Spleen (tissue), 11 donors: ENCODE measurements at regions not wholly inside any gene's neighbourhood (a gene's known extent, or its start where the extent isn't known, plus 50 kb on each side); places are given as distances from the start of the nearest gene placed in this dataset.

Experiments used
- DNase-seq: peaks from one replicate; pipeline ENCODE4 v3.0.0-alpha.2; 2020
- H3K27ac ChIP-seq, 8 donors: fragments of 200-600 bp; sonication (generic) in 7 of 8; 1 replicate in 4 of 8; 2 replicates in 4 of 8; pipeline versions ENCODE4 v1.5.0 to v1.8.0; 2016 to 2021; ENCODE audit warnings: inconsistent platforms in 4 of 8, mild to moderate bottlenecking in 4 of 8, moderate library complexity in 1 of 8
- H3K27me3 ChIP-seq, 7 donors: fragments of 200-600 bp; sonication (generic) in 6 of 7; replicated peaks in 1 of 7; 1 replicate in 4 of 7; 2 replicates in 3 of 7; pipeline versions ENCODE4 v1.5.0 to v1.8.0; 2016 to 2021; ENCODE audit warnings: inconsistent platforms in 3 of 7, mild to moderate bottlenecking in 1 of 7
- H3K36me3 ChIP-seq, 6 donors: fragments of 200-600 bp; sonication (generic) in 5 of 6; 1 replicate in 4 of 6; 2 replicates in 2 of 6; pipeline versions ENCODE4 v1.5.0 to v1.8.0; 2016 to 2021; ENCODE audit warnings: inconsistent platforms in 2 of 6
- H3K4me1 ChIP-seq, 6 donors: fragments of 200-600 bp; sonication (generic) in 5 of 6; 1 replicate in 3 of 6; 2 replicates in 3 of 6; pipeline versions ENCODE4 v1.5.0 to v1.8.0; 2016 to 2021; ENCODE audit warnings: inconsistent platforms in 3 of 6
- H3K4me3 ChIP-seq, 8 donors: fragments of 200-600 bp; sonication (generic) in 7 of 8; 1 replicate in 4 of 8; 2 replicates in 4 of 8; pipeline versions ENCODE4 v1.5.0 to v1.8.0; 2016 to 2021; ENCODE audit warnings: inconsistent platforms in 4 of 8, mild to moderate bottlenecking in 4 of 8, moderate library complexity in 2 of 8
- H3K9me3 ChIP-seq, 8 donors: fragments of 200-600 bp; sonication (generic) in 7 of 8; 1 replicate in 4 of 8; 2 replicates in 4 of 8; pipeline versions ENCODE4 v1.5.0 to v1.8.0; 2016 to 2021; ENCODE audit warnings: inconsistent platforms in 4 of 8
- POLR2A ChIP-seq, 3 donors: fragments of 450-650 bp; IDR thresholded peaks; one replicate each; pipeline ENCODE4 v1.5.1; 2017; ENCODE audit warnings: antibody characterized with exemption in 3 of 3, mild to moderate bottlenecking in 1 of 3
- POLR2AphosphoS5 ChIP-seq, 3 donors: sonication (generic); formaldehyde crosslinking; IDR thresholded peaks; one replicate each; pipeline ENCODE4 v1.5.1; 2017; ENCODE audit warnings: antibody characterized with exemption in 3 of 3
- WGBS, 5 donors: extraction: QIAGEN DNeasy Blood & Tissue Kit in 3 of 5; methylation state at CpG; one replicate each; pipeline versions ENCODE4 v1.1.5 to v1.1.7; 2013 to 2018; 5-methylcytosine and 5-hydroxymethylcytosine counted together
- intact Hi-C: fragments of 100-400 bp; cut with DNase I; formaldehyde crosslinking; loops from one replicate; pipeline ENCODE4 v1.15.0; 2023; ENCODE audit warnings: low total_unique reads
- TF ChIP-seq, protein P1 (sequence below), 11 experiments: fragments of 200-600 bp in 7 of 11; fragments of 450-650 bp in 4 of 11; sonication (generic) in 4 of 11; IDR thresholded peaks in 8 of 11; conservative IDR thresholded peaks in 3 of 11; 1 replicate in 7 of 11; 2 replicates in 4 of 11; pipeline versions ENCODE4 v1.4.0 to v1.8.0; 2016 to 2021; ENCODE audit warnings: antibody characterized with exemption in 11 of 11, inconsistent platforms in 4 of 11, mild to moderate bottlenecking in 1 of 11
- donor health status: healthy with polysubstance abuse.
- donor health status: DM: no; HTN: no; CAD: no; lungs with moderate emphysema.
- donor health status: DM: no; HTN: no; CAD: no.
- donor health status: Bipolar disorder and iron deficiency.
- donor health status: healthy.
- donor health status: DM: no; HTN: no; CAD: no.
- donor health status: DM: yes; HTN: yes; CAD: no.

DNA sequence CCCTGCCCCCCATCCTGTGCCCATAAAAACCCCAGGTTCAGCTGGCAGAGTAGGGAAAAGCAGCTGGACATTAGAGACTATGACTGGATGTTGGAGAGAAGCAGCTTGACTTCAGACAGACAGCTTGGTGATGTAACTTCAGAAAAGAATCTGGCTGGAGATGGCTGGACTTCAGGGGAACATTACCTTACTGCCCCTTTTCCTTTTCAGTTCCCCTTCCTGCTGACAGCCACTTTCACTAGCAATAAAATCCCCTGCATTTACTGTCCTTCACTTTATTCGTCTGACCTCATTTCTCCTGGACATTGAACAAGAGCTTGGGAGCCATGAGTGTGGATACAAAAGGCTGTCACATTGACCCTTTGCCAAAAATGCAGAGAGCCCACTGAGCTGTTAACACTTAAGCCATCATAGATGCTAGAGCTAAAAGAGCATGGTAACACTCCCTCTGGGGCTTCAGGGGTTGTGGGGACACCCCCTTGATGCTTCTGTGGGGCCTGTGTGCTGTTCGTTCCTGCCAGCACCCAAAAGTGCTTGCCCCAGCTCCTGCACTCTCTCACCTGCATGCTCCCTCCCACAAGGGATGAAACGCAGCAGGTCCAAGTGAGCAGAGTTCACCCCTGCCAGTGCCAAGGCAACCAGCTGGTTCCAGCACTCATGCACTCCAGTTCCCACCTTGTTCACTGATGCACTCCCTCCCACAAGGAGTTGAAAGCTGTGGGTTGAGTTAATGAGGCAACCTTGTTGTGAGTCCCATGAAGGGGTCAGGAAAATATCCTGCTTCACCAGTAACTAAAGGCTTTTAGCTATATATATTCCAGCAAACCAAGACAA, 263.8 kb upstream of the NDST3 start:
- DNase-seq, result no peak
- Histone ChIP-seq H3K27ac (no peak overlapping the region), H3K36me3 (no peaks in the 10 kb centered on the region), H3K9me3 (no peaks in the 10 kb centered on the region), H3K27me3 (no peaks in the 10 kb centered on the region), H3K4me1 (no peaks in the 10 kb centered on the region), H3K4me3 (no peak overlapping the region)
- intact Hi-C loops, result no loop called here
- WGBS, 5 donors, result 63 to 86% (median 70%) methylated on average over 3 of the region's 3 CpGs
- TF ChIP-seq POLR2AphosphoS5 (IDR thresholded peaks at IDR 0.05), result no peak
- TF ChIP-seq, protein P1, sequence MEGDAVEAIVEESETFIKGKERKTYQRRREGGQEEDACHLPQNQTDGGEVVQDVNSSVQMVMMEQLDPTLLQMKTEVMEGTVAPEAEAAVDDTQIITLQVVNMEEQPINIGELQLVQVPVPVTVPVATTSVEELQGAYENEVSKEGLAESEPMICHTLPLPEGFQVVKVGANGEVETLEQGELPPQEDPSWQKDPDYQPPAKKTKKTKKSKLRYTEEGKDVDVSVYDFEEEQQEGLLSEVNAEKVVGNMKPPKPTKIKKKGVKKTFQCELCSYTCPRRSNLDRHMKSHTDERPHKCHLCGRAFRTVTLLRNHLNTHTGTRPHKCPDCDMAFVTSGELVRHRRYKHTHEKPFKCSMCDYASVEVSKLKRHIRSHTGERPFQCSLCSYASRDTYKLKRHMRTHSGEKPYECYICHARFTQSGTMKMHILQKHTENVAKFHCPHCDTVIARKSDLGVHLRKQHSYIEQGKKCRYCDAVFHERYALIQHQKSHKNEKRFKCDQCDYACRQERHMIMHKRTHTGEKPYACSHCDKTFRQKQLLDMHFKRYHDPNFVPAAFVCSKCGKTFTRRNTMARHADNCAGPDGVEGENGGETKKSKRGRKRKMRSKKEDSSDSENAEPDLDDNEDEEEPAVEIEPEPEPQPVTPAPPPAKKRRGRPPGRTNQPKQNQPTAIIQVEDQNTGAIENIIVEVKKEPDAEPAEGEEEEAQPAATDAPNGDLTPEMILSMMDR (IDR thresholded peaks at IDR 0.05 in 8 of 11, conservative IDR thresholded peaks at IDR 0.05 in 3 of 11), result no peak
- TF ChIP-seq POLR2A (IDR thresholded peaks at IDR 0.05), result no peak

DNA sequence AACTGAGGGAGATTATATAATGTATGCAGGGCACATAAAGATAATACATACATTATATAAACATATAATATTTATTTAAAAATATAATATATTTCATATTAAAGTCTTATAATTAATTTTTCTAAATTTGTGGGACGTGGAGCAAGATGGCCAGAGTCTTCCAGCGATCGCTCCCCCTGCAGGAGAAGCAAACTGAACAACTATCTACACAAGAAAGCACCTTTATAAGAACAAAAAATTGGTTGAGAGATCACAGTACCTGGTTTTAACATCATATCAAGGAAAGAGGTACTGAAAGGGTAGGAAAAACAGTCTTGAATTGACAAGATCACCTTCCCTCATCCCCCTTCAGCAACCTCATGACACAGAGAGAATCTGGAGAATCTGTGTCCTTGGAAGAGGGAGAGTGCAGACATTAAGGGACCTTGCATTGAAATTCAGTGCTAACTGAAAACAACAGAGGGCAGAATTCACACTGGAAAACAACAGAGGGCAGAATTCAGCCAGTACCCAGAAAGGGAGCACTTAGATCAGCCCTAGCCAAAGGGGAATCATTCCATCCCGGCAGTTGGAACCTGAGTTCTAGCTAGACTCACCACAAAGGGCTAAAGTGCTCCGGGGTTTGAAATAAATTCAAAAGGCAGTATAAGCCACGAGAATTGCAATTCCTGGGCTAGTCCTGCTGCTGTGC, 262.5 kb upstream of the NDST3 start:
- DNase-seq, result no peak
- Histone ChIP-seq H3K27ac (no peak overlapping the region), H3K4me1 (no peaks in the 10 kb centered on the region), H3K36me3 (no peaks in the 10 kb centered on the region), H3K9me3 (no peaks in the 10 kb centered on the region), H3K4me3 (no peak overlapping the region), H3K27me3 (no peaks in the 10 kb centered on the region)
- TF ChIP-seq POLR2A (IDR thresholded peaks at IDR 0.05) (no peak), POLR2AphosphoS5 (IDR thresholded peaks at IDR 0.05) (no peak)
- TF ChIP-seq, protein P1 (IDR thresholded peaks at IDR 0.05 in 8 of 11, conservative IDR thresholded peaks at IDR 0.05 in 3 of 11), result no peak
- intact Hi-C loops, result no loop called here
- WGBS, 5 donors, result 61 to 85% (median 71%) methylated on average over 6 of the region's 6 CpGs

DNA sequence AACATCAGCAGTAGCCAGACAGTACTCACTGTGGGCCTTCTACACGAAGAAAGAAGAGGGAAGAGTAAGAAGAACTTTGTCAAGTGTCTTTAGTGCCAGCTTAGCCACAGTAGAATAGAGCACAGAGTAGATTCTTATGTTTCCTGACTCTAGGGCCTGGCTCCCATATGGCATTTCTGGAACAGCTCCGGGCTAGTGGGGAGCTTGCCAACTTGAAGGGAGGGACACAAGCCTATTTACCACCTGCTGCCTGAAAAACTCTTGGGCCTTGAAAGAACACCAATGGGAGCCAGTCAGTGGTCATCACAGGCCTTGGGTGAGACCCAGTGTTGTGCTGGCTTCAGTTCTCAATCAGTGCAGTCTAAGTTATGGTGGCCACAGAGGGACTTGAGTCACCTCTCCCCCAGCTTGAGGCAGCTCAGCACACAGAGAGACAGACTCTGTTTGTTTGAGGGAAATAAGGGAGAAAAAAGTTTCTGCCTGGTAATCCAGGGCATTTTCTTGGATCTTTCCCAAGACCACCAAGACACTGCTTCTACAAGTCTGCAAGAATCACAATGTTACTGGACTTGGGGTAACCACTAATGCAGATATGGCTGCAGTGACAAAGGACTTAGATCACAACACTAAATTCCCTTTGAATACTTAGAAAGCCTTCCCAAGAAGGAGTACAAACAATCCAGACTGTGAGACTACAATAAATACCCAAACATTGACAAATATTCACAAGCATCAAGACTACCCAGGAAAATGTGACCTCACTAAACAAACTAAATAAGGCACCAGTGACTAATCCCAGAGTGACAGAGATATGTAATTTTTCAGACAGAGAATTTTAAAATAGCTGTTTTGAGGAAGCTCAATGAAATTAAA, 261.0 kb upstream of the NDST3 start:
- Histone ChIP-seq H3K9me3 (no peaks in the 10 kb centered on the region), H3K4me1 (no peaks in the 10 kb centered on the region), H3K4me3 (no peak overlapping the region), H3K27ac (no peak overlapping the region), H3K27me3 (no peaks in the 10 kb centered on the region), H3K36me3 (no peaks in the 10 kb centered on the region)
- TF ChIP-seq POLR2AphosphoS5 (IDR thresholded peaks at IDR 0.05), result no peak
- TF ChIP-seq POLR2A (IDR thresholded peaks at IDR 0.05), result no peak
- TF ChIP-seq, protein P1 (IDR thresholded peaks at IDR 0.05 in 8 of 11, conservative IDR thresholded peaks at IDR 0.05 in 3 of 11), result no peak
- intact Hi-C loops, result no loop called here
- no peak for DNase-seq
- 63 to 79% (median 70%) methylated on average over 2 of the region's 2 CpGs for WGBS, 5 donors
